Brain microvascular endothelial cell (primary cell): ENCODE measurements at regions not wholly inside any gene's neighbourhood (a gene's known extent, or its start where the extent isn't known, plus 50 kb on each side); places are given as distances from the start of the nearest gene placed in this dataset.

Source experiments
- DNase-seq: peaks from one replicate; pipeline ENCODE4 v3.0.0-alpha.2; 2020
- H3K27ac ChIP-seq: fragments of 250-450 bp; sonication (Bioruptor Pico); 2 replicates; pipeline ENCODE4 v1.5.1; 2020; ENCODE audit warnings: mild to moderate bottlenecking, moderate library complexity
- H3K27me3 ChIP-seq: fragments of 250-450 bp; sonication (Bioruptor Pico); replicated peaks from 2 replicates; pipeline ENCODE4 v1.5.1; 2020; ENCODE audit warnings: mild to moderate bottlenecking
- H3K36me3 ChIP-seq: fragments of 250-450 bp; sonication (Bioruptor Pico); replicated peaks from 2 replicates; pipeline ENCODE4 v1.5.1; 2020; ENCODE audit warnings: mild to moderate bottlenecking
- H3K4me3 ChIP-seq: 2 replicates; pipeline ENCODE4 v1.5.1; 2011; ENCODE audit warnings: low read depth, mild to moderate bottlenecking, control low read depth, low read length, moderate library complexity
- CTCF ChIP-seq: IDR thresholded peaks from 2 replicates; pipeline ENCODE4 v1.5.1; 2011; ENCODE audit warnings: low read depth, mild to moderate bottlenecking, moderate library complexity, low read length, control low read depth, inconsistent platforms; ENCODE audit errors: missing control alignments
- in situ Hi-C: cut with HindIII; loops from 2 replicates; pipeline ENCODE4 v1.10.0; 2017; ENCODE audit warnings: low sequenced_read_pairs, low pct_ligation_motif_present

DNA sequence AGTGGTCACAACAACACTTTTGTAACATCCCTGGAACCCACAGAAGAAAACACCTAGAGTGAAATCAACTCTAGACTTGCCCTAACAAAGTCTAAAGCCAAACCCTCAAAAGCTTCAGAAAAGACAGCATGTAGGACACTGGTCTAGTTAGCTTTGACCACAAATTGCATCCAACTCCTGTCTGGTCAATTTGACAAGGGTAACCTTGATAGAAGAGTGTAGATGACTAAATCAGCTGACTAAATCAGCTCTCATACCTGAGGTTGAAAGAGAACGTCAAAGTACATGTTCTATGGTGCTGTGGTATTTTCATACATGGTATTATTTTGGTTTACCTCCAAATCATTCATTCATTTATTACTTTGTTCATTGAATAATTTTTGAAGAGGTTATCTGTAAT is 272.8 kb downstream of the KLF5 start:
- TF ChIP-seq CTCF, result no peak
- in situ Hi-C loops, result no loop called here
- Histone ChIP-seq H3K27ac (no peak overlapping the region), H3K27me3 (no peaks in the 10 kb centered on the region), H3K36me3 (no peaks in the 10 kb centered on the region), H3K4me3 (no peak overlapping the region)
- DNase-seq, result no peak

GRCh38 chr13:73329355-73329754 is 270.6 kb downstream of the KLF5 start:
- DNase-seq, result no peak
- in situ Hi-C loops, result no loop called here
- H3K27ac ChIP-seq, result no peak overlapping the region
- no peaks in the 10 kb centered on the region for H3K27me3 ChIP-seq
- no peak overlapping the region for H3K4me3 ChIP-seq
- TF ChIP-seq CTCF, result no peak
- H3K36me3 ChIP-seq, result no peaks in the 10 kb centered on the region

GRCh38 chr13:73327579-73327978 is 268.8 kb downstream of the KLF5 start:
- Histone ChIP-seq H3K36me3 (no peaks in the 10 kb centered on the region), H3K27me3 (no peaks in the 10 kb centered on the region), H3K27ac (no peak overlapping the region), H3K4me3 (no peak overlapping the region)
- no peak for TF ChIP-seq CTCF
- in situ Hi-C loops, result no loop called here
- DNase-seq, result no peak

- DNase-seq, result no peak
- no peaks in the 10 kb centered on the region for H3K36me3 ChIP-seq
- in situ Hi-C loops, result no loop called here
- no peaks in the 10 kb centered on the region for H3K27me3 ChIP-seq
- no peak overlapping the region for H3K4me3 ChIP-seq
- H3K27ac ChIP-seq, result no peak overlapping the region
- TF ChIP-seq CTCF, result no peak
Measured at GRCh38 chr13:73325723-73326558, 267.1 kb downstream of the KLF5 start.

DNA sequence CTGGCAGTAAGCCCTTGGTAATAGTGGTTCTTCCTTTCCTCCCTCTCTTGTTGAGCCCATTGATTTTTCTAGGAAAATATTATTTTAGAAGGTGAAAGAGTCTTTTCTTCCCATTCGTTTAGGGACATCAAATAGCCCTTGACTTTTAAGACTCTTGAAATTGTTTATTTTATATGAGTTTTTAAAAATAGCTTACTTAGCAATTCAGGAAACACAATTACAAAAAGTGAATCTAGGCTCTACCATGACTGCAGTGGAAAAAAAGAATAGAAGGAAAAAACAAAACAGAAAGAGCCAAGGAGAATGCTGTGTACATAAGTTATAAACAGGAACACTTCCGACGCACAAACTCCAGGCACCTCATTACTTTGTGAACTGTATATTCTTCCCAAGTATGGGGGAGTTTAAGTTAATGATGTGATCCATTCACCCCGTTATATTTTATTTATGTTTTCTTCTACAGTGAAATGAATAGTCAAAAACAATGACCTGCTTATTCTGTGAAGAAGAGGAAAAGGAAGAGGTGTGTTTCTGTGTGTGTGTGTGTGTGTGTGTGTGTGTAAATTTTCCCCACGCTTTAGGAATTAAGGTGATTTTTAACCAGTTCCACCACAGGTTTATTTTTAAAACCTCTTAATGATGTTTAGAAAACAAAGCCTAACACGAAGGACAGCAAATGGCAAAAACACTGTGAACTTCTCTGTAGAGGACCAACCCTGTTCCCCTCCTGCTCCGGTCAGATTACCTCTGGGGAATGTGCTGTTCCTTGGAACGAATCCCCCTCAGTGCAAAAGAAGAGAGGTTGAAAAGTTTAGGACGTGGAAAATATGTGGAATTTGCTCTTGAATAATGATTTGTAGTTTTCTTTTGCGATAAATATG is 266.3 kb downstream of the KLF5 start:
- H3K36me3 ChIP-seq, result no peaks in the 10 kb centered on the region
- H3K4me3 ChIP-seq, result no peak overlapping the region
- in situ Hi-C loops, result no loop called here

More for the DNA sequence above, 266.3 kb downstream of the KLF5 start:
- no peak overlapping the region for H3K27ac ChIP-seq
- no peak for TF ChIP-seq CTCF
- H3K27me3 ChIP-seq, result no peaks in the 10 kb centered on the region
- no peak for DNase-seq
